ENCODE measurements at regions not wholly inside any gene's neighbourhood (a gene's known extent, or its start where the extent isn't known, plus 50 kb on each side); places are given as distances from the start of the nearest gene placed in this dataset.

DNA sequence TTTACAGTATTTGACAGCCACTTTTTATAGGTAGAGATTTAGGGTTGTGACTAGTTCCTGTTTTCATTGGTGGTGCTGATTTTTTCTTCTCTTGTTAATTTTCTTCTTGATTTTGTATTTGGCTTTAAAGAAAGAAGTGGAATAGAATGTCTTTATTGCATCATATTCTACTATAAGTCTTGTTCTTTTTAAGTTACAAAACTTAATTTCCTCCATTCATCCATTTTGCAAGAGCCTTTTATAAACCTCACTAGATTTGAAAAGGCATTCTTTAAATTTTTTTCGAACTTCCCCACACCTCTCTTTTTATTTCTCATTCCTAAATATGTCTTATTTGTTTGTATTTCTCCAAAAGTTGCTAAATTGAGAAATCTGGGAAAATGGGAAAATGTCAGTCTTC, 1368.6 kb upstream of the ADGRL4 start:
- no peak for TF ChIP-seq CTCF (IDR thresholded peaks at IDR 0.05)
- Histone ChIP-seq H3K36me3 (no peaks in the 10 kb centered on the region), H3K4me3 (no peak overlapping the region), H3K27ac (no peak overlapping the region), H3K4me1 (no peaks in the 10 kb centered on the region), H3K27me3 (no peaks in the 10 kb centered on the region), H3K9me3 (no peaks in the 10 kb centered on the region)
- DNase-seq (no peak), ATAC-seq (no peak)
- intact Hi-C loops (cut with DNase I), result no loop called here

GRCh38 chr1:80369780-80370179, 1363.2 kb upstream of the ADGRL4 start:
- H3K36me3 ChIP-seq, result no peaks in the 10 kb centered on the region
- intact Hi-C loops (cut with DNase I), result no loop called here
- no peak overlapping the region for H3K4me3 ChIP-seq
- DNase-seq (no peak), ATAC-seq (no peak)
- TF ChIP-seq CTCF (IDR thresholded peaks at IDR 0.05), result no peak
- H3K27ac ChIP-seq, result no peak overlapping the region
- no peaks in the 10 kb centered on the region for H3K27me3 ChIP-seq
- no peaks in the 10 kb centered on the region for H3K9me3 ChIP-seq
- H3K4me1 ChIP-seq, result no peaks in the 10 kb centered on the region

- no peak overlapping the region for H3K27ac ChIP-seq
- intact Hi-C loops (cut with DNase I), result no loop called here
- ATAC-seq (no peak), DNase-seq (no peak)
- H3K4me1 ChIP-seq, result no peaks in the 10 kb centered on the region
- H3K4me3 ChIP-seq, result no peak overlapping the region
- no peaks in the 10 kb centered on the region for H3K36me3 ChIP-seq
- no peaks in the 10 kb centered on the region for H3K9me3 ChIP-seq
- TF ChIP-seq CTCF (IDR thresholded peaks at IDR 0.05), result no peak
- H3K27me3 ChIP-seq, result no peaks in the 10 kb centered on the region
Observed at GRCh38 chr1:80367058-80367457, 1360.5 kb upstream of the ADGRL4 start.

DNA sequence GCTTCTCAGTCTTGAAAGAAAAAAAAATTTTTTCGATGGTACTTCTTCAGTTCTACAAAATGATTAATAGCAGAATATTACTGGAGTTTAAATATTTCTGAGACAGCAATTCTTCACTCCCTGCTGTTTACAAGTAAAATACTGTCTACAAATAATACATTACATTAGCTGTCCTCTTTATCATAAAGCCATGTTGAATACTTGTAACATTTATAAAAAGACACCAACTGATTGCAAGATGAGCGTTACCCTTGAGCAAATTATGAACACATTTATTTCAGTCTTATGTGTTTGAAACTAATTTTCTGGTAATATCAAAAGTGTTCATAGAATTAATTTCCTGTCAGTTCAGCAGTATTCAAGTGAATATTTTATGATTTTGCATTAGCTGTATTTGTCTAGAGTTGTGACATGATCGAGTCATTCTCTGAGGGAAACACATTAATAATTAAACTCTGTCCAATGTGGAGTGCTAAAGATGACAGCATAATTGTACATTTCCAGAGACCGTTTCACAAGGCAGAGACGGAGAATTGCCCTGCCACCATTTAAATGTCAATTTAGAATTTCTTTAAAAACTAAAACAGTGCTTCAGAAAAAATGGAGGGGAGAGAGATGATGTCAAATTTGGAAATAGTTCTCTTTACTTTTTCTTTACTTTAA, 1359.0 kb upstream of the ADGRL4 start:
- intact Hi-C loops (cut with DNase I), result no loop called here
- Histone ChIP-seq H3K4me3 (no peak overlapping the region), H3K4me1 (no peaks in the 10 kb centered on the region), H3K36me3 (no peaks in the 10 kb centered on the region), H3K27ac (no peak overlapping the region), H3K27me3 (no peaks in the 10 kb centered on the region), H3K9me3 (no peaks in the 10 kb centered on the region)
- no peak for ATAC-seq
- DNase-seq, result no peak
- TF ChIP-seq CTCF (IDR thresholded peaks at IDR 0.05), result no peak

DNA sequence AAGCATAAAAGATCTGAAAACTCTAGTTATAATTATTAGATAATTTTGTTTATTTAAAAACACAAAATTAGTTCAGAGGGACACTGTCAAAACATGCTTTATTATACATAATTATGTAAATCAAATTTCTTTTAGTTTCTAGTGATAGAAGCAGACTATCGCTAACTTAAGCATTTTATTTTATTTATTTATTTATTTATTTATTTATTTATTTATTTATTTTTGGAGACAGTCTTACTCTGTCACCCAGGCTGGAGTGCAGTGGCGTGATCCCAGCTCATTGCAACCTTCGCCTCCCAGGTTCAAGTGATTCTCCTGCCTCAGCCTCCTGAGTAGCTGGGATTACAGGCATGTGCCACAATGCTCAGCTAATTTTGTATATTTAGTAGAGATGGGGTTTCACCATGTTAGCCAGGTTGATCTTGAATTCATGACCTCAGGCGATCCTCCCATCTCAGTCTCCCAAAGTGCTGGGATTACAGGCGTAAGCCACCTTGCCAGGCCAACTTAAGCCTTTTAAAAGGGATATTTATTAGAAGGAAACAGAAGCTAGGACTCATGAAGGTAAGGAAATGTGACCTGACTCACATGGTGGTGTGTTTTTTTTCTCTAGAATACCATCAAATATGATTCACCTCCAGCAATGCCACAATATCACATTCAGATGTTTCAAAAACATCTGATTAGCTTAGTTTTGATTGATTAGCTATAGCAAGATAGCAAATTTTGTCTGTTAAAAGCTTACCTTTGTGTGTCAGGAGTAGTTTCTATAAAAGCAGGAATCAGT, 1357.4 kb upstream of the ADGRL4 start:
- no peak for ATAC-seq
- intact Hi-C loops (cut with DNase I), result no loop called here

More for the DNA sequence above, 1357.4 kb upstream of the ADGRL4 start:
- no peaks in the 10 kb centered on the region for H3K36me3 ChIP-seq
- no peaks in the 10 kb centered on the region for H3K27me3 ChIP-seq
- H3K27ac ChIP-seq, result no peak overlapping the region
- H3K4me1 ChIP-seq, result no peaks in the 10 kb centered on the region
- no peak for TF ChIP-seq CTCF (IDR thresholded peaks at IDR 0.05)
- no peak overlapping the region for H3K4me3 ChIP-seq
- no peaks in the 10 kb centered on the region for H3K9me3 ChIP-seq
- DNase-seq, result no peak
